Heart right ventricle (tissue), 16 donors: ENCODE measurements at regions not wholly inside any gene's neighbourhood (a gene's known extent, or its start where the extent isn't known, plus 50 kb on each side); places are given as distances from the start of the nearest gene placed in this dataset.

Experiments used
- ATAC-seq, 8 donors: fragments of 200-7000 bp; cut with Tn5 transposase; one replicate each; pipeline ENCODE4 v1.9.1; 2020; ENCODE audit warnings: mild to moderate bottlenecking in 8 of 8, moderate library complexity in 8 of 8, moderate number of reproducible peaks in 1 of 8
- DNase-seq, 2 donors: peaks; one replicate each; pipeline ENCODE4 v3.0.0-alpha.2; 2020
- H3K27ac ChIP-seq, 10 donors: fragments of 200-600 bp; sonication (generic) in 2 of 10; one replicate each; pipeline versions ENCODE4 v1.5.0 to v1.8.0; 2020 to 2022; ENCODE audit warnings: mild to moderate bottlenecking in 3 of 10
- H3K27me3 ChIP-seq, 7 donors: fragments of 200-600 bp; one replicate each; pipeline ENCODE4 v1.8.0; 2021 to 2022; ENCODE audit warnings: mild to moderate bottlenecking in 2 of 7
- H3K36me3 ChIP-seq, 9 donors: fragments of 200-600 bp; sonication (generic) in 1 of 9; one replicate each; pipeline versions ENCODE4 v1.5.0 to v1.8.0; 2020 to 2022; ENCODE audit warnings: mild to moderate bottlenecking in 2 of 9
- H3K4me1 ChIP-seq, 9 donors: fragments of 200-600 bp; sonication (generic) in 1 of 9; one replicate each; pipeline versions ENCODE4 v1.5.0 to v1.8.0; 2020 to 2022; ENCODE audit warnings: mild to moderate bottlenecking in 4 of 9
- H3K4me3 ChIP-seq, 10 donors: fragments of 200-600 bp; sonication (generic) in 2 of 10; one replicate each; pipeline versions ENCODE4 v1.5.0 to v1.8.0; 2020 to 2022; ENCODE audit warnings: mild to moderate bottlenecking in 7 of 10, moderate library complexity in 2 of 10
- H3K9me3 ChIP-seq, 11 donors: fragments of 200-600 bp in 10 of 11; sonication (generic) in 2 of 11; one replicate each; pipeline versions ENCODE4 v1.5.0 to v1.8.0; 2013 to 2022; ENCODE audit warnings: mild to moderate bottlenecking in 2 of 11, control low read depth in 1 of 11, moderate library complexity in 1 of 11
- WGBS, 2 donors: extraction: QIAGEN DNeasy Blood & Tissue Kit; methylation state at CpG; one replicate each; pipeline ENCODE4 v1.1.7; 2013; ENCODE audit warnings: inconsistent platforms in 1 of 2; 5-methylcytosine and 5-hydroxymethylcytosine counted together
- intact Hi-C, 10 donors: fragments of 100-400 bp; cut with DNase I; formaldehyde crosslinking; loops; one replicate each; pipeline versions ENCODE4 v1.11.1 to v1.14.2; 2022
- TF ChIP-seq, protein P1 (sequence below), 9 donors: fragments of 200-600 bp; sonication (generic) in 2 of 9; IDR thresholded peaks; one replicate each; pipeline versions ENCODE4 v1.5.0 to v1.8.0; 2021 to 2022; ENCODE audit warnings: antibody characterized with exemption in 9 of 9, mild to moderate bottlenecking in 5 of 9, moderate library complexity in 1 of 9
- donor health status: Arrhythmogenic right ventricular cardiomyopathy.
- donor health status: ischemic (EF 13 %, LVEDD 7.1; RV severe dilation, severe dysfunction).
- donor health status: healthy with polysubstance abuse.
- donor health status: DM: no; HTN: yes; CAD: no.
- donor health status: DM: no; HTN: no; CAD: no.
- donor health status: ischemic (EF 25% LVEDD 6.9; RV normal size, moderate dysfunction).
- donor health status: ischemic (EF 25% LVEDD 5.7; RV mildly dilated, moderate dysfunction).
- donor health status: healthy.
- donor health status: DM: yes; HTN: yes; CAD: no.
- donor health status: Ischemic cardiomyopathy.
- donor health status: ischemic (EF 35%, LVEDD 5.7; RV mildly dilated, moderate dysfunction).
- donor health status: nonischemic (EF 11% LVEDD 7.7; RV severe dilation, severe dysfunction).
- donor health status: DM: yes; HTN: yes; CAD: no.
- donor health status: PGD.
- donor health status: ischemic (EF 29% LVEDD 5.4; RV normal size, mild dysfunction).
- donor health status: nonischemic (EF 23%, LVEDD 6.1; RV moderate dilation, normal function).

DNA sequence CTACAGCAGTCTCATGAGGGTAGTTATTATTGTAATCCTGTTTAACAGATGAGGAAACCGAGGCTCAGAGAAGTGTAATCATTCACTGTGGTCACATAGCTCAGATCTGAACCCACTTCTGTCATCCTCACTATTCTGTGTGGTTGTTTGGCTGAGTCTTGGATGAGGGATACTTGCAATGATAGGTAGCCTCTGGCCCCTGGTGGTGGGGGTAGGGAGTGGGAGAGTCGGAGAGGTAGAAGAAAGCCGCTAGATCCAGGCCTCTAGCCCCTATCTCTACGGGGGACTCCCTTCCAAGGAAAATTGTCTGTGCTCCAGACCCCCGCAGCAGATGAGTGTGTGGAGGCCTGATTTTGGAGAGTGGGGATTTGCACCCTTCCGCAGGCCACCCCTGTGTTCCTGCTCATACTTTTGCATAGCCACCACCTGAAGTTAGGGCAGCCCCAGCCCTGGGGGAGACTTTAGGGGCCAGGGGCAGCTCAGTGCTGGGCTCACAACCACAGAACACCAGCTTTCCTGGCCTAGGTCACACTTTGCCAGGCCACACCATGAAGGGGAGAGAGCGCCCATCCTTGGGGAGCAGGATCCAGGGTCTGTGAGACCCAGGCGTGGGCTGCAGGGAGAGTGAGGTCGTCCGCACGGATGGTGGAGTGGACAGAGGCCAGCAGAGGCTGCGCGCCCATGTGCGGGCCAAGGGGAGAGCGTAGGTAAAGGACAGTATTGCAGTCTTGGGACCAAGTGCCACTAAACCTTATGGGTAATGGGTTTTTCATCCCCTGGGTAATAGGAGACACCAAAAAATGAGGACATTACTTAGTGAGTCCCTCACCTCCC lies 148.2 kb downstream of the GLI2 start:
- TF ChIP-seq, protein P1, sequence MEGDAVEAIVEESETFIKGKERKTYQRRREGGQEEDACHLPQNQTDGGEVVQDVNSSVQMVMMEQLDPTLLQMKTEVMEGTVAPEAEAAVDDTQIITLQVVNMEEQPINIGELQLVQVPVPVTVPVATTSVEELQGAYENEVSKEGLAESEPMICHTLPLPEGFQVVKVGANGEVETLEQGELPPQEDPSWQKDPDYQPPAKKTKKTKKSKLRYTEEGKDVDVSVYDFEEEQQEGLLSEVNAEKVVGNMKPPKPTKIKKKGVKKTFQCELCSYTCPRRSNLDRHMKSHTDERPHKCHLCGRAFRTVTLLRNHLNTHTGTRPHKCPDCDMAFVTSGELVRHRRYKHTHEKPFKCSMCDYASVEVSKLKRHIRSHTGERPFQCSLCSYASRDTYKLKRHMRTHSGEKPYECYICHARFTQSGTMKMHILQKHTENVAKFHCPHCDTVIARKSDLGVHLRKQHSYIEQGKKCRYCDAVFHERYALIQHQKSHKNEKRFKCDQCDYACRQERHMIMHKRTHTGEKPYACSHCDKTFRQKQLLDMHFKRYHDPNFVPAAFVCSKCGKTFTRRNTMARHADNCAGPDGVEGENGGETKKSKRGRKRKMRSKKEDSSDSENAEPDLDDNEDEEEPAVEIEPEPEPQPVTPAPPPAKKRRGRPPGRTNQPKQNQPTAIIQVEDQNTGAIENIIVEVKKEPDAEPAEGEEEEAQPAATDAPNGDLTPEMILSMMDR (IDR thresholded peaks at IDR 0.05): no peak
- H3K27me3 ChIP-seq: no peaks in the 10 kb centered on the region
- H3K9me3 ChIP-seq: no peaks in the 10 kb centered on the region
- peaks cover 0 to 8% (median 0%) of the 10 kb centered on the region in 9 donors for H3K4me1 ChIP-seq
- H3K4me3 ChIP-seq: no peak overlapping the region
- 88 to 92% methylated on average over 15 of the region's 15 CpGs for WGBS, 2 donors
- no peaks in the 10 kb centered on the region for H3K36me3 ChIP-seq
- no peak overlapping the region for H3K27ac ChIP-seq
- no peak for DNase-seq
- intact Hi-C loops: loop anchor here in 1 of 10 donors (5.0 kb wide), 1 partner anchor 68 kb away; no protein-coding TSS in a partner anchor
- no peak for ATAC-seq

GRCh38 chr2:120884472-120885290 lies 149.0 kb downstream of the GLI2 start:
- Histone ChIP-seq H3K4me3 (no peak overlapping the region), H3K27ac (no peak overlapping the region), H3K9me3 (no peaks in the 10 kb centered on the region), H3K27me3 (no peaks in the 10 kb centered on the region), H3K4me1 (peaks cover 0 to 8% (median 0%) of the 10 kb centered on the region in 9 donors), H3K36me3 (no peaks in the 10 kb centered on the region)
- TF ChIP-seq, protein P1 (IDR thresholded peaks at IDR 0.05): no peak
- DNase-seq: no peak
- intact Hi-C loops: loop anchor here in 1 of 10 donors (5.0 kb wide), 1 partner anchor 68 kb away; no protein-coding TSS in a partner anchor
- ATAC-seq: no peak
- WGBS, 2 donors: 90 to 94% methylated on average over 16 of the region's 16 CpGs

DNA sequence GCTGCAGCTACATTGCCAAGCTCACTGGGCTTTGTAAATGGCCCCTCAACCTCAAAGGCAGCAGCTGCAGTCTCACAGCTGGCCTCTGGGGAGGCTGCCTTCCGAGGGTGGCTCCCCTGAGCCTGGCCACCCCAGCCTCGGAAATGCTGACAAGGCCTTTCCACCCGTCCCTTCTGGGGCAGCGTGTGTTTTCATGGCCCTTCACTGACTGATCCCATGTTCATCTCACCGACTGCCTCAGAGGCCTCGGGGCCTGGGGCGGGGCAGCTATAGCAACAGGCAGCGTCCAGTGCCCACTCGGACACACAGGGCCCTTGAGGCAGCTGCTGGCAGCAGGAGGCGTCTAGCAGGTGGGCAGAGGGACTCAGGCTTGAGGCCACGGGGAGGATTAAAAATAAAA lies 149.7 kb downstream of the GLI2 start:
- Histone ChIP-seq H3K9me3 (peaks cover 0 to 3% (median 0%) of the 10 kb centered on the region in 11 donors), H3K27me3 (no peaks in the 10 kb centered on the region), H3K4me3 (no peak overlapping the region), H3K36me3 (no peaks in the 10 kb centered on the region), H3K27ac (no peak overlapping the region), H3K4me1 (peaks cover 0 to 8% (median 0%) of the 10 kb centered on the region in 9 donors)
- WGBS, 2 donors: 71 to 77% methylated on average over 11 of the region's 11 CpGs
- intact Hi-C loops: no loop called here
- DNase-seq: no peak
- no peak for ATAC-seq
- TF ChIP-seq, protein P1 (IDR thresholded peaks at IDR 0.05): no peak

DNA sequence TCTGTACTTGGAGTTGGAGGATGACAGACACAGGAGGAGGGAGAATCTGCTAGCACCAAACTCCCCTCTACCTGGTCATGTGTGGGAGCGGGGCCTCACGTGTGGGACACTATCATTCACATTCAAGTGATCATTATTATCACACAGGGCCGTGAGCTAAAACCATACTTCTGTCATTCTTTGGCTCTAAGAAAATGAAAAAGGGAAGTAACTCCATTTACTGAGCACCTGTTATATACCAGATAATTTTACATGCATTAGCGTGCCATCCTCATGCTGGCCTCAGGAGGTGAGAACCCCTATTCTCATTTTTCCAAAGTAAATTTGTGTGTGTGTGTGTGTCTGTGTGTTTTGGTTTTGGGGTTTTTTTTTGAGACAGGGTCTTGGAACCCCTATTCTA lies 150.1 kb downstream of the GLI2 start:
- no peaks in the 10 kb centered on the region for H3K36me3 ChIP-seq
- H3K9me3 ChIP-seq: peaks cover 0 to 3% (median 0%) of the 10 kb centered on the region in 11 donors
- peaks cover 0 to 8% (median 0%) of the 10 kb centered on the region in 9 donors for H3K4me1 ChIP-seq
- H3K4me3 ChIP-seq: no peak overlapping the region
- no peak overlapping the region for H3K27ac ChIP-seq
- whole genome bisulfite sequencing, 2 donors: 86 to 99% methylated on average over 4 of the region's 4 CpGs
- intact Hi-C loops: no loop called here
- TF ChIP-seq, protein P1 (IDR thresholded peaks at IDR 0.05): no peak
- DNase-seq: no peak
- no peak for ATAC-seq
- no peaks in the 10 kb centered on the region for H3K27me3 ChIP-seq
